Brain microvascular endothelial cell (primary cell): ENCODE measurements at regions not wholly inside any gene's neighbourhood (a gene's known extent, or its start where the extent isn't known, plus 50 kb on each side); places are given as distances from the start of the nearest gene placed in this dataset.
"Not testable (repeated sequence)": the region's sequence is repeated elsewhere in the genome, so short reads cannot be mapped to it uniquely, and the experiment has no call there.

Experiments used
- DNase-seq: peaks from one replicate; pipeline ENCODE4 v3.0.0-alpha.2; 2020
- H3K27ac ChIP-seq: fragments of 250-450 bp; sonication (Bioruptor Pico); 2 replicates; pipeline ENCODE4 v1.5.1; 2020; ENCODE audit warnings: mild to moderate bottlenecking, moderate library complexity
- H3K27me3 ChIP-seq: fragments of 250-450 bp; sonication (Bioruptor Pico); replicated peaks from 2 replicates; pipeline ENCODE4 v1.5.1; 2020; ENCODE audit warnings: mild to moderate bottlenecking
- H3K36me3 ChIP-seq: fragments of 250-450 bp; sonication (Bioruptor Pico); replicated peaks from 2 replicates; pipeline ENCODE4 v1.5.1; 2020; ENCODE audit warnings: mild to moderate bottlenecking
- H3K4me3 ChIP-seq: 2 replicates; pipeline ENCODE4 v1.5.1; 2011; ENCODE audit warnings: low read depth, mild to moderate bottlenecking, control low read depth, low read length, moderate library complexity
- CTCF ChIP-seq: IDR thresholded peaks from 2 replicates; pipeline ENCODE4 v1.5.1; 2011; ENCODE audit warnings: low read depth, mild to moderate bottlenecking, moderate library complexity, low read length, control low read depth, inconsistent platforms; ENCODE audit errors: missing control alignments
- in situ Hi-C: cut with HindIII; loops from 2 replicates; pipeline ENCODE4 v1.10.0; 2017; ENCODE audit warnings: low sequenced_read_pairs, low pct_ligation_motif_present

DNA sequence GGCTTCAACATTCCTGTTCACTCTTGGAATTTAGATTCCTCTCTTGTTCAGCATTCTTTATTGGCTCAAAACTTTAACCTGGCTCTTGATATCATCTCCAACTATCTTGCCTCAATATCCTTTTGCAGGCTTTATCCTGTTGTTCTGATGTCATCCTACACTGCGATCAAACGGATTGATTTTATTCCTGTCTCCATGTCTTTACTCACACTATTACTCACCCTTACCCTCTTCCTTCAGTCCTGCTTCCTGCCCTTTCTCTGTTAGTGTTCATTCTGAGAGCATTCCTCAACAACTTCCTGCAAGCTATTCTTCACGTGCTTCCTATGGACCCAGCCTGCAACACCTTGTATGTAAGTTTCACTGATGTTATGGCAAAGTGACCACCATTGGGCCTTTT, 264.7 kb downstream of the RNF152 start:
- H3K4me3 ChIP-seq: no peak overlapping the region
- TF ChIP-seq CTCF: no peak

GRCh38 chr18:61624631-61625030, 268.2 kb downstream of the RNF152 start:
- H3K36me3 ChIP-seq, H3K4me3 ChIP-seq, H3K27ac ChIP-seq, H3K27me3 ChIP-seq, DNase-seq, in situ Hi-C loops: not testable (repeated sequence)

More for the DNA sequence above, 264.7 kb downstream of the RNF152 start:
- Histone ChIP-seq H3K27ac (no peak overlapping the region), H3K36me3 (no peaks in the 10 kb centered on the region), H3K27me3 (no peaks in the 10 kb centered on the region)
- DNase-seq: no peak
- in situ Hi-C loops: no loop called here

GRCh38 chr18:61619783-61620182, 273.0 kb downstream of the RNF152 start:
- Histone ChIP-seq H3K27me3 (no peaks in the 10 kb centered on the region), H3K27ac (no peak overlapping the region), H3K36me3 (no peaks in the 10 kb centered on the region), H3K4me3 (no peak overlapping the region)
- in situ Hi-C loops: no loop called here
- DNase-seq: no peak
- TF ChIP-seq CTCF: no peak

DNA sequence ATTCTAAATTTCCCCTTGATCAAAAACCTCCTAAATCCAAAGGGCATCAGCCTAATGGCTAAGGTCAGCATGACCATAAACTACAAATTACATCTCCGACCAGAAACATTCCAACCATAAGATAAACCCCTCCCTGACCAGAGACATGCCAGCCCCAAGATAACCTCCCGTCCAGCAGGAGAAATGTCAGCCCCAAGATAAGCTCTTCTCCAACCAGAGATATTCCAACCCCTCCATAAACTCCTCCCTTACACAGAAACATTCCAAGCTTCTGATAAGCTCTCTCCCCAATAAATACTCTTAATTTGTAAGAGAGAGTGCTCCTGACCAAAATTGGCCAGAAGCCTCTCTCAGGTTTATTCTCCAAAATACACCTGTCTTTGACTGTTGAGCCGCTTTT, 274.0 kb downstream of the RNF152 start:
- no peak for TF ChIP-seq CTCF
- Histone ChIP-seq H3K27me3 (no peaks in the 10 kb centered on the region), H3K27ac (no peak overlapping the region), H3K36me3 (no peaks in the 10 kb centered on the region), H3K4me3 (no peak overlapping the region)
- in situ Hi-C loops: no loop called here
- no peak for DNase-seq

- no peaks in the 10 kb centered on the region for H3K27me3 ChIP-seq
- no peak for TF ChIP-seq CTCF
- no peaks in the 10 kb centered on the region for H3K36me3 ChIP-seq
- in situ Hi-C loops: no loop called here
- H3K27ac ChIP-seq: no peak overlapping the region
- H3K4me3 ChIP-seq: no peak overlapping the region
- DNase-seq: no peak
These were observed 276.6 kb downstream of the RNF152 start for GRCh38 chr18:61616111-61616610.

- no peak for DNase-seq
- in situ Hi-C loops: no loop called here
- TF ChIP-seq CTCF: peak; percentile 52
These were observed 279.3 kb downstream of the CDH20 start for GRCh38 chr18:61612517-61612916.

More at GRCh38 chr18:61612517-61612916, 279.3 kb downstream of the CDH20 start:
- H3K27ac ChIP-seq: no peak overlapping the region
- no peaks in the 10 kb centered on the region for H3K36me3 ChIP-seq
- H3K27me3 ChIP-seq: no peaks in the 10 kb centered on the region
- no peak overlapping the region for H3K4me3 ChIP-seq
